ENCODE measurements at regions not wholly inside any gene's neighbourhood (a gene's known extent, or its start where the extent isn't known, plus 50 kb on each side); places are given as distances from the start of the nearest gene placed in this dataset.
A peak's percentile ranks its signal among the peaks of the same experiment; 100 is the strongest.

- intact Hi-C loops (cut with DNase I): no loop called here
- no peak for ATAC-seq
- Histone ChIP-seq H3K4me1 (no peaks in the 10 kb centered on the region), H3K27ac (no peak overlapping the region), H3K9me3 (no peaks in the 10 kb centered on the region), H3K36me3 (no peaks in the 10 kb centered on the region), H3K27me3 (peaks cover 0 to 4% of the 10 kb centered on the region in 2 donors), H3K4me3 (no peak overlapping the region)
- TF ChIP-seq POLR2A (IDR thresholded peaks at IDR 0.05) (no peak), CTCF (IDR thresholded peaks at IDR 0.05) (no peak)
- 67% methylated on average over 5 of the region's 9 CpGs for WGBS (ENCODE audit: insufficient coverage, low coverage, low lambda C conversion rate, missing lambda C conversion rate)
- no peak for DNase-seq
Measured at GRCh38 chr14:22003461-22003860, 329.8 kb upstream of the OR4E1 start.

DNA sequence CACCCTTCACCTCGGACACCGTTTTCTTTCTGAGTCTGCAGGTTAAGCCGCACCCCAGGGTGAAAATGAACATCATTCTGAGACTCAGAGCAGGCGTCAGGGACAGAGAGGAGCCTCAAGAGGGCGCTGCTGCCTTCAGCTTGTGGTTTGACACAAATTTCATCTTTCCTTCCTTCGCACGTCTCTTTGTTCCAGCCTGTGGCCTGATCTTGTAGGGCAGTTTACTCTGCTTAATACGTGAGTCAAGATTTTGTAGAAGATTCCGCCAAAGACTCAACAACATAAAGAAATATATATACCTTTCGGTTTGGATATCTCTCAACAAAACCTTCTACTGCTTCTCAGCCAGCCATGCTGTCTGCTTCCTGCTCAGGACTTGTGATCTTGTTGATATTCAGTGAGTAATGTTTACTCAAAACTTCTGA, 329.3 kb upstream of the OR4E1 start:
- intact Hi-C loops (cut with DNase I): no loop called here
- WGBS (ENCODE audit: insufficient coverage, low coverage, low lambda C conversion rate, missing lambda C conversion rate): 25% methylated on average over 10 of the region's 10 CpGs
- ATAC-seq: no peak

DNA sequence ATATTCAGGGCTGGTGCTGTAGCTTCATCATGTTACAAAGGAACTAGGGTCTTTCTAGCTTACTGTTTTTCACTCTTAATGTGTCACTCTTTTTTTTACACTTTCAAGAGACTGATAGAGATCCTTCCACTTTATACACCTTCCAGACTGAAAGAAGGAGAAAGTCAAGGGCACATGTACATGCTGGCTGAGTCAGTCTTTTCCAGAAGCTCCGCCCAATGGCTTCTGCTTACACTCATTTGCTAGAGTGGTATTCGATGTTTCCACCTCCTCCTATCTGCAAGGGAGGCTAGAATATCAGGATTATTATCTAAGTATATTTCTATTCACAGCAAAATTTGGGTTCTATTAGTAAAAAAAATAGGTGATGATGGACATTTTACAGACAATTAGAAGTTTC, 325.8 kb upstream of the OR4E1 start:
- 56% methylated on average over 2 of the region's 2 CpGs for WGBS (ENCODE audit: insufficient coverage, low coverage, low lambda C conversion rate, missing lambda C conversion rate)
- intact Hi-C loops (cut with DNase I): no loop called here
- H3K9me3 ChIP-seq: no peaks in the 10 kb centered on the region
- no peaks in the 10 kb centered on the region for H3K4me1 ChIP-seq
- no peak overlapping the region for H3K27ac ChIP-seq
- no peak overlapping the region for H3K4me3 ChIP-seq
- no peak for DNase-seq
- no peak for TF ChIP-seq POLR2A (IDR thresholded peaks at IDR 0.05)
- TF ChIP-seq CTCF (IDR thresholded peaks at IDR 0.05): no peak
- H3K27me3 ChIP-seq: peaks cover 0 to 4% of the 10 kb centered on the region in 2 donors
- no peak for ATAC-seq
- no peaks in the 10 kb centered on the region for H3K36me3 ChIP-seq

More for the DNA sequence above, 329.3 kb upstream of the OR4E1 start:
- no peak for DNase-seq
- no peak overlapping the region for H3K27ac ChIP-seq
- peaks cover 0 to 4% of the 10 kb centered on the region in 2 donors for H3K27me3 ChIP-seq
- TF ChIP-seq CTCF (IDR thresholded peaks at IDR 0.05): peak in 2 of 4 donors; percentile 7 to 13
- TF ChIP-seq POLR2A (IDR thresholded peaks at IDR 0.05): no peak
- no peaks in the 10 kb centered on the region for H3K36me3 ChIP-seq
- H3K4me1 ChIP-seq: no peaks in the 10 kb centered on the region
- H3K4me3 ChIP-seq: no peak overlapping the region
- H3K9me3 ChIP-seq: no peaks in the 10 kb centered on the region

GRCh38 chr14:21997300-21997699, 323.7 kb upstream of the OR4E1 start:
- no peak overlapping the region for H3K27ac ChIP-seq
- DNase-seq: no peak
- peak in 1 of 4 donors; percentile 39 for ATAC-seq
- no peaks in the 10 kb centered on the region for H3K9me3 ChIP-seq
- no peak for TF ChIP-seq POLR2A (IDR thresholded peaks at IDR 0.05)
- TF ChIP-seq CTCF (IDR thresholded peaks at IDR 0.05): peak in 2 of 4 donors; percentile 9 to 16
- no peaks in the 10 kb centered on the region for H3K36me3 ChIP-seq
- H3K4me1 ChIP-seq: no peaks in the 10 kb centered on the region
- 12% methylated on average over 3 of the region's 3 CpGs for WGBS (ENCODE audit: insufficient coverage, low coverage, low lambda C conversion rate, missing lambda C conversion rate)
- intact Hi-C loops (cut with DNase I): no loop called here
- no peak overlapping the region for H3K4me3 ChIP-seq
- H3K27me3 ChIP-seq: peaks cover 0 to 4% of the 10 kb centered on the region in 2 donors

- intact Hi-C loops (cut with DNase I): no loop called here
- DNase-seq: no peak
- H3K27ac ChIP-seq: no peak overlapping the region
- TF ChIP-seq POLR2A (IDR thresholded peaks at IDR 0.05) (no peak), CTCF (IDR thresholded peaks at IDR 0.05) (no peak)
- H3K36me3 ChIP-seq: no peaks in the 10 kb centered on the region
- no peaks in the 10 kb centered on the region for H3K9me3 ChIP-seq
- H3K4me1 ChIP-seq: no peaks in the 10 kb centered on the region
- peaks cover 0 to 3% of the 10 kb centered on the region in 2 donors for H3K27me3 ChIP-seq
- no peak for ATAC-seq
- no peak overlapping the region for H3K4me3 ChIP-seq
Measured at GRCh38 chr14:21995332-21995731, 321.7 kb upstream of the OR4E1 start.
